GM12801 (cell line): ENCODE measurements at regions not wholly inside any gene's neighbourhood (a gene's known extent, or its start where the extent isn't known, plus 50 kb on each side); places are given as distances from the start of the nearest gene placed in this dataset.

ENCODE experiments used
- TF ChIP-seq, protein P1 (sequence below): IDR thresholded peaks from one replicate; pipeline ENCODE4 v1.5.1; 2011; ENCODE audit warnings: control low read depth; ENCODE audit not compliant: insufficient read length; ENCODE audit errors: extremely low read depth

DNA sequence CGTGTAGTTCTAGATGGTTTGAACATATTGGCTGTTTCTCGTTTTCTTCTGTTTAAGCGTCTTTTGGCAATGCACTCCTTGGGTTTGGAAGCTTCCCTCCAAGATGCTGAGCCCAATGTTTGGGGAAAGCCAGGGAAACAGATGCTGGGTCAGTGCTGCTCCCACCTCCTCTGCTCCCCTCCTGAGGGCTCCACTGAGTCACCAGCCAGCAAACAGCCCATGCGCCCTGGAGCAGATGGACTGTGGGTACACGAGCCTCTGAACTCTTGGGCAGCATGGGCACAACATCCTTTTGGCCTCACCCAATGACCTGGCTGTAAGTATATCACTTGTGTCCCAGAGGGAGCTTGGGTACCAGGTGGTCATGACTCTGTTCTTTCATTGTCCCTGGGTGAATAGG is 207.6 kb downstream of the BUB3 start:
- TF ChIP-seq, protein P1, sequence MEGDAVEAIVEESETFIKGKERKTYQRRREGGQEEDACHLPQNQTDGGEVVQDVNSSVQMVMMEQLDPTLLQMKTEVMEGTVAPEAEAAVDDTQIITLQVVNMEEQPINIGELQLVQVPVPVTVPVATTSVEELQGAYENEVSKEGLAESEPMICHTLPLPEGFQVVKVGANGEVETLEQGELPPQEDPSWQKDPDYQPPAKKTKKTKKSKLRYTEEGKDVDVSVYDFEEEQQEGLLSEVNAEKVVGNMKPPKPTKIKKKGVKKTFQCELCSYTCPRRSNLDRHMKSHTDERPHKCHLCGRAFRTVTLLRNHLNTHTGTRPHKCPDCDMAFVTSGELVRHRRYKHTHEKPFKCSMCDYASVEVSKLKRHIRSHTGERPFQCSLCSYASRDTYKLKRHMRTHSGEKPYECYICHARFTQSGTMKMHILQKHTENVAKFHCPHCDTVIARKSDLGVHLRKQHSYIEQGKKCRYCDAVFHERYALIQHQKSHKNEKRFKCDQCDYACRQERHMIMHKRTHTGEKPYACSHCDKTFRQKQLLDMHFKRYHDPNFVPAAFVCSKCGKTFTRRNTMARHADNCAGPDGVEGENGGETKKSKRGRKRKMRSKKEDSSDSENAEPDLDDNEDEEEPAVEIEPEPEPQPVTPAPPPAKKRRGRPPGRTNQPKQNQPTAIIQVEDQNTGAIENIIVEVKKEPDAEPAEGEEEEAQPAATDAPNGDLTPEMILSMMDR: no peak

DNA sequence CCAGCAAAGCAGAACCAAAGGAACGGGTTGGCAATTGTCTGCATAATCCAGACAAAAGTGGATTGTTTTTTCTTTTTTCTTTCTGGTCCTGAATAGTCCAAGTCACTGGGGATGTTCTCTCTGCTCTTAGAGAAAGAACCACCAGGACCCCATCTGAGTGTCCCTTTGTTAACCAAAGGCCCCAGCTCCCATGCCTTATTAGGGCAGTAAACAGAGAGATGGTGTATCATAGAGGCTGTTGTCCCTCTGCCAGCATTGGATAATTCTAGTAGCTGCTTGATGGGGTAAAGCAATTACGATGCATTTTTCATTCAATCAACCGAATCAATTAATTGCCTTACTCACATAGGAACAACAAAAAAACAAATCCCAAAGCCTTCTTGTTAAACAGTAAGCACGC is 213.0 kb downstream of the BUB3 start:
- TF ChIP-seq, protein P1: no peak

- TF ChIP-seq, protein P1: no peak
Measured at GRCh38 chr10:123373591-123373990, 219.4 kb downstream of the BUB3 start.

GRCh38 chr10:123375097-123375496 is 220.9 kb downstream of the BUB3 start:
- TF ChIP-seq, protein P1: no peak

DNA sequence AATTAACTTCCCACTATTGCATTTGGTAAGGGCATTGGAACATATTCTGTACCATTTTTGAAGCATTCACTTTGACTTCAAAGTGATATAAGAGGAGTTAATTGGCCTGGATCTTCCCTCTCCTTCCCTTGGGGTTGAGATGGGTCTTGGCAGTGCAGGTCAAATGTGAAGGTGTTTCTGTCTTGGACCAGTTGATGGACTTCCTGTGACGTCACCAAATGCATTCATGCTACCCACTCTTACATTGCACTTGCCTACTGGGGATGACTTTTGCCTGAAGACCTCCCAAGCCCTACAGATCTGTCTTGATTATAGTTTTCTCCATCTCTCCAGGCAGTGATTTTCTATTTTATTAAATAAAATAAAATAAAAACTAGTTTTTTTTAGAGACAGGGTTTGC is 221.5 kb downstream of the BUB3 start:
- TF ChIP-seq, protein P1: no peak

DNA sequence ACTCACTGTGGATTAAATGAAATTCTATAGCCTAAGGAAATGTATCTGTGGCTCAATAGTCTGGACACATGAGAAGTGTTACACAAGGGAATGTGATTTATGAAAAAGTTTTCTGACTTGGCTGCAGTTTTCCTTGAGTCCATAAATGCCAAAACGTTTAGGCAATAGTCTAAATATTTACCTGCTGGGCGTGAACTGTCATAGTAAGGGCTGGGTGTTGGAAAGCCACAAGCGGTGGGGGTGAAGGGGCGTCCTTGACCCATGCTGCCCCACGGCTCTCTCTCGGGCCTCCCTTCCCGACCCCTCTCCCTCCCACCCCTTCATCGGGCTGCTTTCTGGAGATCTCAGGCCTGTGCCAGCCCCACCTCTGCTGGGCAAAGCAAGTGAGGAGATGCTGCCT is 223.7 kb downstream of the BUB3 start:
- TF ChIP-seq, protein P1: no peak

DNA sequence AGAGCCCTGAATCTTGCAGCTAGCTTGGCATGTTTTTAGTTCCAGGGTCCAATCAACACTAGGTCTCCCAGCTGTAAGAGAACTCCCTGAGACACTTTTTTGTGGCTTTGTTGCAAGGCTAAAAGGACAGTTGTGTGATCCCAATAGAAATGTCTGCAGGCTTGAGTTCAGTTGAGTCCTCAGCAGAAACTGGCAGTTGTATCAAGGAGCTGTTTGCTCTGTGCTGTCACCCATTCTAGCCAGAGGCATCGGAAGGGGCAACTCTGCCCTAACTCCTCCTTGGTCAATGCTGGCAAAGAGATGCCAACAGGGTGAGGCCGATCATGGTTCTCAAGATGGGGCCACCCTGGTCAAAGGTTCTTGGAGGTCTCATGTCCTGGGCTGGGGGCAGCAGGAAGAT is 224.1 kb downstream of the BUB3 start:
- TF ChIP-seq, protein P1: no peak

DNA sequence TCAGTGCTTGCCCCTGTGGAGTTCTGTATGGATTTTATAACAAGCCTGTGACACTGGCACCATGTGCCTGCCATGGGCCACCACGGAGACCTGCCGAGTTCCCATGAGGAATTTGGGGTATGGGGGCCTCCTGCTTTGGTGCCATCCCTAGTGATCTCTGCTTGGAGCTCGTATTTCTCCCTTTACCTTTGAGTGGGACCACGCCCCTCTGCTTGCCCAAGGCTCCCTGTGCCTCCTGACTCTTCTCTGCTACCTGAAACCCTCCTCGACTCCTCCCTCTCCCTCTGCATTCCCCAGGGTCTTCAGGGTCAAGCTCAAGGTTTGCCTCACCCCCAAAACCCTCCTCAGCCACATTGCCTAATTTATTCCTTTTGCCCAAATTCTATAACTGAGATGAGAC is 225.0 kb downstream of the BUB3 start:
- TF ChIP-seq, protein P1: no peak
